Lower leg skin (tissue), 3 donors: ENCODE measurements at regions not wholly inside any gene's neighbourhood (a gene's known extent, or its start where the extent isn't known, plus 50 kb on each side); places are given as distances from the start of the nearest gene placed in this dataset.

ENCODE experiments used
- POLR2A ChIP-seq, 2 donors: fragments of 450-650 bp; IDR thresholded peaks; one replicate each; pipeline ENCODE4 v1.6.1; 2016 to 2017; ENCODE audit warnings: antibody characterized with exemption in 2 of 2, mild to moderate bottlenecking in 1 of 2, moderate library complexity in 1 of 2
- TF ChIP-seq, protein P1 (sequence below), 3 donors: fragments of 450-650 bp; IDR thresholded peaks; one replicate each; pipeline ENCODE4 v1.5.1; 2016; ENCODE audit warnings: antibody characterized with exemption in 3 of 3, mild to moderate bottlenecking in 3 of 3, moderate library complexity in 2 of 3

DNA sequence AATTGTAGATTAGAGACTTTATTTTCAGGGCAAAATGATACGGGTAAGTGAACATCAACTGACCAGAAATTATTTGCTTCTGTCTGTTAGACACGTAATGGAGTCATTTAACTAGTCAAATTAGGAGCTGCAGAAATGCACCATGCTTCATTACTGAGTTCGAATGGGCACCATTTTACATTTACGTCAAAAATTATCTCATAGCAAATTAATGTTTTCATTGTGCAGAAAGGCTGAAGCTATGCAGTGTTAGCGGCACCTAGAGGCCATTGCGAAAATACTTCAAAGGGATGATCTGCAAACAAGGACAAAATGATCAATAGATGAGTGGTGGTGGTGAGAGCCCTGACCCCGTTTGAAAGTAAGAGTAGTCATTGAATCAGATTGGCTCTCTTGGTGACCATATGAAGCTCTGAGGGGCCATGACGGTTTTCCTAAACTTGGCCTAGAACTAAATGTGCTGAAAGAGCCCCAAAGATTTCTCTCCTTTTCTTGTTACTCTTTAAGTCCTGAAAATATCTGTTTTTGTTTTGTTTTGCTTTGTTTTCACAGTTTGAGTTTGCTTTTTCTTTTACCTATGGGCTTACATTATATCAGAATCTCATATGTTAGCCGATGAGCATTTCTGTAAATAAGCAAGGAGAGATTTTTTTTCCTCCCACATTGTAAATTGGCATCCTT lies 277.9 kb downstream of the ZNF536 start:
- TF ChIP-seq, protein P1, sequence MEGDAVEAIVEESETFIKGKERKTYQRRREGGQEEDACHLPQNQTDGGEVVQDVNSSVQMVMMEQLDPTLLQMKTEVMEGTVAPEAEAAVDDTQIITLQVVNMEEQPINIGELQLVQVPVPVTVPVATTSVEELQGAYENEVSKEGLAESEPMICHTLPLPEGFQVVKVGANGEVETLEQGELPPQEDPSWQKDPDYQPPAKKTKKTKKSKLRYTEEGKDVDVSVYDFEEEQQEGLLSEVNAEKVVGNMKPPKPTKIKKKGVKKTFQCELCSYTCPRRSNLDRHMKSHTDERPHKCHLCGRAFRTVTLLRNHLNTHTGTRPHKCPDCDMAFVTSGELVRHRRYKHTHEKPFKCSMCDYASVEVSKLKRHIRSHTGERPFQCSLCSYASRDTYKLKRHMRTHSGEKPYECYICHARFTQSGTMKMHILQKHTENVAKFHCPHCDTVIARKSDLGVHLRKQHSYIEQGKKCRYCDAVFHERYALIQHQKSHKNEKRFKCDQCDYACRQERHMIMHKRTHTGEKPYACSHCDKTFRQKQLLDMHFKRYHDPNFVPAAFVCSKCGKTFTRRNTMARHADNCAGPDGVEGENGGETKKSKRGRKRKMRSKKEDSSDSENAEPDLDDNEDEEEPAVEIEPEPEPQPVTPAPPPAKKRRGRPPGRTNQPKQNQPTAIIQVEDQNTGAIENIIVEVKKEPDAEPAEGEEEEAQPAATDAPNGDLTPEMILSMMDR (IDR thresholded peaks at IDR 0.05): no peak
- TF ChIP-seq POLR2A (IDR thresholded peaks at IDR 0.05): no peak
